NCI-H128 (cell line): ENCODE measurements at regions not wholly inside any gene's neighbourhood (a gene's known extent, or its start where the extent isn't known, plus 50 kb on each side); places are given as distances from the start of the nearest gene placed in this dataset.
"Not testable (repeated sequence)": the region's sequence is repeated elsewhere in the genome, so short reads cannot be mapped to it uniquely, and the experiment has no call there.

Experiments
- DNase-seq: peaks from one replicate; lab custom pipeline; 2025; ENCODE audit not compliant: unreplicated experiment; lab: John Stamatoyannopoulos, UW

DNA sequence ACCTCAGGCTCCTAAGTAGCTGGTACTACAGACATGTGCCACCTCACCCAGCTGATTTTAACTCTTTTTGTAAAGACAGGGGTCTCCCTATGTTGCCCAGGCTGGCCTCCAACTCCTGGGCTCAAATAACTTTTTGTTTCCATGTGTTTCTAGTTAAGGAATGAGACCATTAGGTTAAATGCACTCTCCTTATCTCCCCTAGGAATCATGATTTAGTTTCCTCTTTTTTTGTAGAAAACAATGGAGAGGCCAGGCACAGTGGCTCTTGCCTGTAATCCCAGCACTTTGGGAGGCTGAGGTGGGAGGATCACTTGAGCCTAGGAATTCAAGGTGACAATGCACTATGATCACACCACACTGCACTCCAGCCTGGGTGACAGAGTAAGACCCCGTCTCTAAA is 198.8 kb upstream of the C2CD4B start:
- no peak for DNase-seq

DNA sequence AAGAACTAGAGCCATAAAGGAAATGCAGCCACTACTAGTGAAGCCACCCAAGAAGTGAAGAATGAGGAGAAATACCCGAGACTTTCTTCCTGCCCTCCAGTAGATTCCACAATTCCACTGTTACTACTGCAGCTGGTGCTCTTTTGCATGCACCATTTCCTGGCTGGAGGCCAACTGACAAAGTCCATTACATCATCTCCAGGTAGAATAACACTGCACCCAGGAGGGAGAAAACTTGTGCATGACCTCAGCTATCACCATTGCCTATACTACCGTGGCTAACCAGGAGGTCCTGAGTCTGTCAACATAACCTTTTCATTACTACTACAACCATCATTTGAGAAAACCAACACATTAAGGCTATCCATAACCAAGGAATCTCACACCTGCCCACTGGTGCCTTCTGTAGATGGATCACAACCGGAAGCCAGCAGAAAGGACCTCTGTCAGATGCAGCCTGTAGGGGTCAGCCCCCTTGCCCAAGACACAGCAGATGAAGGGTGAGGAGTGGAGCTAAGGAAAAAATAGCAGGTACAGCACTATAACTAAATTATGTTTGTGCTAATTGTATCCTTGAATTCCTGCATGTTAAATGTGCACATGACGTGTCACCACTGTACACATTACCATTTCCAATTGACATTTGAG is 200.8 kb upstream of the C2CD4B start:
- no peak for DNase-seq

DNA sequence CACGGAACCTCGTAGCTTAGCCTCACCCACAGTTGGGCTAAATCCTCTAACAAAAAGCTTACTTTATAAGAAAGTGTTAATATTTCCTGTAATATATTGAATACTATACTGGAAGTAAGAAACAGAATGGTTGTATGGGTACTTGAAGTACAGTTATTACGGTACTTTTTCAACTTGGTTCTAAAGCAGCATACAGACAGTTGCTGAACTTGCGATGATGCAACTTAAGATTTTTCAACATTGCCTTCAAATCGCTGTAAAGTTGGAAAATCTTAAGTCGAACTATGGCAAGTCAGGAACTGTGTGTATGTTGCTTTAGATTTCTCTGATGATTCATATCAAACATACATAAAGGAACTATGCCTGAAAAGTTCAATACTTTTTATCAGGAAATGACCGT is 204.4 kb upstream of the C2CD4B start:
- DNase-seq, result no peak

- not testable (repeated sequence) for DNase-seq
These were observed 206.6 kb upstream of the C2CD4B start for GRCh38 chr15:62371683-62372082.

DNA sequence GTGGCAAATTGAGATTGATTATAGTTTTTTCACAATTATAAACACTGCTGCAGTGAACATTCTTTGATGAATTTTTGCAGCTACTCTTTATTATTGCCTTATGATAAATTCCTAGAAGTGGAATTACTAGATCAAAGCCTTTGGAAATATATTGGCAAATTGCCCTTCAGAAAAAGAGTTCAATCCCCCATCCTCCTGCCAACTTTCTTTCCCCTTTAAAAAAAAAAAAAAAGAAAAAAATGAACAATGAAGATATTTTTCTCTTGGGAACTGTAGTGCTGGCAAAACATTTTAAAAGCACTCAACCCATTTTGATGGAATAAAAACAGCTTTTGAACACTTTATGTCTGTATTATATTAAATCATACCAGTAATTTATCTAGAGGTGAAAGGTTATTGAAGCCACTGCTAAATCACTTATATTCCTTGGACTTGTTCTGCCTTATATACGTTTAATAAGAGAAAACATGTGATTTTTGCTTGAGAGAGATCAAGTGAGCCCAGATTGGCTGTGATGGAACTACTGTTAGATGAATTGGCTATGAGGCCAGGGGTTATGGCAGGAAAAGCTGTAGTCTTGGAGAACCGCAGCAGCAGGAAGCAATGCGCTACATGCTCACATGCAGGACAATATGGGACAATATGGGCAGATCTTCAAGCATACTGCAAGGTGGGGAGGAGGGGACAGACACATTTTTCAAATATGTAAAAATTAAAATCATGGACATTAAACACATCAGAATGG is 212.8 kb upstream of the C2CD4B start:
- no peak for DNase-seq

DNA sequence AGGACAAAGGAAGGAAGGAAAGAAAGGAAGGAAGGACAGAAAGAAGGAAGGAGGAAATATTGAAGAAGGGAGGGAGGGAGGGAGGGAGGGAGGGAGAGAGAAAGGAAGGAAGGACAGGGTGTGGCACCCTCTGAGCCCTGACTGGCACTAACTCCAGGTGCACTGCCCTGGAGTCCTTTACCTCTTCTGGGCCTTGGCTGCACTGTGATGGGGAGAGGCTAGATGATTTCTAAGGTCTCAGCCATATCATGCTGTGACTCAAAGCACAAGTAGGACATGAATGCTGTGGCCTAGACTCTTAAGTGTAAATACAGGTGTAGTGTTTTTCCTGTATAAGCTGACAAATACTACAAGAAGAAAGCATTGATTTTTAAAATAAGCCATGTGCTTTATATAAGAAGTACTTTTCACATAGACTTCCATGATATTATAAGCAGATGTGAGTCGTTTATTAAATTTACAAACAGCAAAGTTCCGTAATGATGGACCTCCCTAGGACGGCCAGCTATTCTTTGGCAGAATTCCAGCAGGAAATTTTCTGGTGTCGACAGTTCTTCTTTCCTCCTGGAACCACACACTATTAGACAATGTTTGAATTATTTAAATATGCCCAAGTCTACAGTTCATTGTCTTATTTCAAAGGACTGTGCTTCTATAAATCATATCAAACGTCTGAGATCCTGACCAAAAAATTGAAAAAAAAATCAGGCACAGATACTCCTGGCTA is 213.8 kb upstream of the C2CD4B start:
- no peak for DNase-seq

GRCh38 chr15:62380011-62380410 is 214.9 kb upstream of the C2CD4B start:
- no peak for DNase-seq

- DNase-seq, result no peak
These were observed 217.0 kb upstream of the C2CD4B start for GRCh38 chr15:62382046-62382445.

- no peak for DNase-seq
These were observed 225.1 kb upstream of the C2CD4B start, which contains the start of gene TLN2 for GRCh38 chr15:62389885-62390790. Gene TLN2 (plus strand): TSS chr15:62390550.

GRCh38 chr15:62390791-62391640 is 225.9 kb upstream of the C2CD4B start:
- no peak for DNase-seq

GRCh38 chr15:62391641-62392262 is 226.7 kb upstream of the C2CD4B start:
- DNase-seq, result no peak

DNA sequence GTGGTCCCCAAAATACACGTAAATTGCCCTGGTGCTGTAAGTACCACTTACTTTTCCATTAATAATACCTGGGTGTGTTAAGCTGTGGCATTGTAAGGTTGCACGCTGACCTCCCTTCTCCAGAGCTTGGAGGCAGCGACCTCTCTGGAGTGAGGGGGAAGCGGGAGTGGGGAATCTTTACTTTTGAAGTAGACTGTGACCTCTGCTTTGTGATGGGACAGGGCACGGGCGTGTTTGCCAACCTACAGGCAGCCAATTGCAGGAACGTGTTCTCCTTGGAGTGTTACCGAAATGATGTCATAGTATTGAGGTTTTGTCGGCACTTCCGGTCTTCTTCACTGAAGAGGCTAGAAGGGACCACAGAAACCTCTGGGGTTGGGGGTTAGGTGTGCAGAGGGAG is 227.3 kb upstream of the C2CD4B start:
- no peak for DNase-seq

DNA sequence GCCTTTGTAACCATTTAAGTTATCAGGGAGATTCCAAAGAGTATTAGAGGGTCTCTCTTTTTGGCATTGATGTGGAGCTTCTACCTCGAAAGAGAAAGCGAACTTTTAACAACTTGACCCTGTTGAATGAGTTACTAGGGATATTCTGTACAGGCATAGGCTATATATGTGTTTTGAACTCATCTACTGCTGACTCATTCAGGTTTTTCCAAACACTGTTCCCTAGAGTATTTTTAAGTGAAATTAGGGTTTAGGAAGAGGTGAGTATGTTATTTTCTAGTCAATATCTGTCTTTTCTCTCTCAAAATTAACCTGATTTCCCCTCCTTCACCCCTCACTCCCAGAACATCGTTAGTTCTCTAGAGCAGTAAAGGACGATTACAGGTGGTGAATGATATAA is 228.1 kb upstream of the C2CD4B start:
- DNase-seq, result no peak

DNA sequence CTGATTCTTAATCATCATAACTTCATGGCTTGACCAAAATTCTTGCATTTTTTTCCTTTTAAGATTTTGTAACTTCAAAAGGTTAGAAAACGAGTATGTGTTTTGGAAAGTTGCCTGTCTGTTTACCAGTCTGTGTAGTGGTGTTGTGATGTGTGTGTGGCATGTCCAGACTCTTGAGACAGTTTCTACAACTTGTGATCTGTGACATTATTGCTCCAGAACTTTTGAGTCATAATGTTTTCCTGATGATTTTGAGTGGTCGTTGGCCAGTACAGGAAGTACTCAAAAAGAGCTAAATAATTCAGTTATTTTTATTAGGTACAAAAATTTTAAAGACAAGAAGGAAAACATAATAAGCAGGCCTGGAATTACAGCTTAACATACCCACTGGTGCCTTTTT is 229.0 kb upstream of the C2CD4B start:
- no peak for DNase-seq

DNA sequence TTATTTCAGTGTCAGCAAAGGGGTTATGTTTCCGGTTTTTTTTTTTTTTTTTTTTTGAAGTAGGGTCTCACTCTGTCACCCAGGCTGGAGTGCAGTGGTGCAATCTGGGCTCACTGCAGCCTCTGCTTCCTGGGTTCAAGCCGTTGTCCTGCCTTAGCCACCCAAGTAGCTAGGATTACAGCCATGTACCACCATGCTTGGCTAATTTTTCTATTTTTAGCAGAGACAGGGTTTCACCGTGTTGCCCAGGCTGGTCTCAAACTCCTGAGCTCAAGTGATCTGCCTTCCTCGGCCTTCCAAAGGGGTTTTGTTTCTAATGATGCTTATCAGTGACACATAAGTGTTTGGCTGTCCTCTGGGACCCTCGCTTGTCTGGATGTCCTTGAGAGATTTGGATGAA is 235.7 kb upstream of the C2CD4B start:
- DNase-seq, result no peak

- DNase-seq, result no peak
These were observed 237.6 kb upstream of the C2CD4B start for GRCh38 chr15:62402687-62403086.

DNA sequence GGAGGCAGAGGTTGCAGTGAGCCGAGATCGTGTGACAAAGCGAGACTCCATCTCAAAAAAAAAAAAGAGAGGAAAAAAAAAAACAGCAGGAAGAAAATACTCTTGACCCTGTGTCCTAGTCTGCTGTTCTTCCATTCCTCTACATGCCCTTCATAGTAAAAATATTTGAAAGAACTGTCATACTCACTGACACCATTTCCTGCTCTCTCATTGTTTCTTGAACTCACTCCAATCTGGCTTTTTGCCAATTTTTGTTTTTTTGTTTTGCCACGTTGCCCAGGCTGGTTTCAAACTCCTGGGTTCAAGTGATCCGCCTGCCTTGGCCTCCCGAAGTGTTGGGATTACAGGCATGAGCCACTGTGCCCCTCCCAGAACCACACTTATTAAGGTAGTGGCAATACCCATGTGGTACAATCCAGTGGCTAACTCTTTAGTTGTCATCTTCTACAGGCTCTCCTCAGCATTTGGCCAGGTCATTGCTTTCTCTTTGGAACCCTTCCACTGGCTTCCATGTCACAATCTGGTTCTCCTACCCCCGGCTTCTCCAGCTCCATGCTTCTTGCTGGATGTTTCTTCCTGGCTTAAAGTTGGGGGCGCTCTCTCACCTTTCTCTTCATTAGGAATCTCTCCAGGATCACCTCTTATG is 238.2 kb upstream of the C2CD4B start:
- DNase-seq, result no peak

DNA sequence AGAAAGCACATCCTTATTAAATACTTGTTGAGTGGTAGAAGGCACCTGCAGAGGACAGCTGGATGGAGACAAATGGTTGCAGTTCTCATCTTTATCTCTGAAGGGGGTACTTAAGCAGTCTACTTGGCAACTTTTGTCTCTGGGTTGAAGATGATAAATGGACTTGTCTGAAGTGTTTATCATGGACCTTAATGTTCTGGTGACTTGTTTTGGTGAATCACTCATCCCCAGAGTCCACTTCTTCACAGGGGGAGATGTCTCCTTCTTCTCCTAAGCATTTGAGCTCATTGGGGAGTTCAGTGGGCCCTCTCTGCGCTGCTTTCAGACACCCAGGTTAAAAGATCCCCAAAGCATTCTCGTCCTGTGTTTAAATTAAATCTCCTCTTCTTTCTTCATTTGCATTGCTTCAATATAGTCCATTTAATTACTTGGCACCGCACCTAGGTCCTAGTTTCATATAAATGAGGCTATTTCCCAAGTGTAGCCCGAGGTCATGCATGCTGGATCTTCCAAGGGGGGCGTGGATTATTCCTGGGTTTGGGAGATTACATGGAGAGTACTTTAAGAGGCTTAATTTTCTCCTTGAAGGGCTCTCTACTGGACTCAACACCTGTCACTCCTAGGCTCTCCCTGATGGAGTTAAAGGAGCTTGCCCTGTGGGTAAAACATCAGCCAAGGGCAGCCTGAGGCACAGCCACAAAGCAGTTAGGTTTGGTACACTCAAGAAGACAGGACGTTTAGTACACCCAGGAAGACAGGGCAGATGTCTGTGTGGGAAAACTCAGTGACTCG is 239.3 kb upstream of the C2CD4B start:
- DNase-seq, result no peak
